DND-41 (cell line): ENCODE measurements at regions not wholly inside any gene's neighbourhood (a gene's known extent, or its start where the extent isn't known, plus 50 kb on each side); places are given as distances from the start of the nearest gene placed in this dataset.

Experiments used
- ATAC-seq: fragments of 200-7000 bp; cut with Tn5 transposase; 3 replicates; pipeline ENCODE4 v1.9.1; 2021; ENCODE audit warnings: low read depth; ENCODE audit not compliant: insufficient read depth
- DNase-seq: peaks from one replicate; pipeline ENCODE4 v3.0.0-alpha.2; 2020
- H2AFZ ChIP-seq: 2 replicates; pipeline ENCODE4 v1.6.0; 2012; ENCODE audit warnings: low read depth, low read length
- H3K27ac ChIP-seq: 2 replicates; pipeline ENCODE4 v1.5.1; 2012; ENCODE audit warnings: low read length, inconsistent platforms
- H3K27me3 ChIP-seq: fragments of 200-600 bp; sonication (generic); 2 replicates; pipeline ENCODE4 v1.6.0; 2012; ENCODE audit warnings: low read length, mild to moderate bottlenecking, inconsistent platforms; ENCODE audit not compliant: insufficient read depth, poor library complexity
- H3K36me3 ChIP-seq: 2 replicates; pipeline ENCODE4 v1.5.1; 2012; ENCODE audit warnings: low read length, inconsistent platforms; ENCODE audit not compliant: insufficient read depth
- H3K4me1 ChIP-seq: 2 replicates; pipeline ENCODE4 v1.5.1; 2012; ENCODE audit warnings: mild to moderate bottlenecking, low read length; ENCODE audit not compliant: insufficient read depth
- H3K4me2 ChIP-seq: 2 replicates; pipeline ENCODE4 v1.6.0; 2012; ENCODE audit warnings: mild to moderate bottlenecking, moderate library complexity, low read length, inconsistent platforms; ENCODE audit not compliant: insufficient read depth
- H3K4me3 ChIP-seq, 2 experiments: fragments of 200-600 bp in 1 of 2; shearing (Covaris generic) in 1 of 2; 2 replicates each; pipeline ENCODE4 v1.5.1; 2012 to 2016; ENCODE audit warnings: inconsistent platforms in 2 of 2, low read length in 2 of 2, mild to moderate bottlenecking in 2 of 2, low read depth in 1 of 2, moderate library complexity in 1 of 2
- H3K79me2 ChIP-seq: 2 replicates; pipeline ENCODE4 v1.6.0; 2012; ENCODE audit warnings: low read length, inconsistent platforms; ENCODE audit not compliant: insufficient read depth
- H3K9ac ChIP-seq: 2 replicates; pipeline ENCODE4 v1.6.0; 2012; ENCODE audit warnings: low read depth, mild to moderate bottlenecking, inconsistent platforms, low read length, moderate library complexity
- H3K9me3 ChIP-seq: 2 replicates; pipeline ENCODE4 v1.5.1; 2012; ENCODE audit warnings: low read length, moderate library complexity, mild to moderate bottlenecking, inconsistent platforms; ENCODE audit not compliant: insufficient read depth, severe bottlenecking
- H4K20me1 ChIP-seq: 2 replicates; pipeline ENCODE4 v1.6.0; 2012; ENCODE audit warnings: low read length; ENCODE audit not compliant: insufficient read depth
- CTCF ChIP-seq: IDR thresholded peaks from 2 replicates; pipeline ENCODE4 v1.5.1; 2012; ENCODE audit warnings: borderline replicate concordance, low read length, moderate library complexity, mild to moderate bottlenecking; ENCODE audit not compliant: poor library complexity, severe bottlenecking; ENCODE audit errors: extremely low read depth
- EZH2 ChIP-seq: IDR thresholded peaks from 3 replicates; pipeline ENCODE4 v1.6.1; 2012; ENCODE audit warnings: borderline replicate concordance, low read depth, mild to moderate bottlenecking, moderate library complexity, low read length, inconsistent platforms; ENCODE audit not compliant: severe bottlenecking

- TF ChIP-seq EZH2: no peak
- TF ChIP-seq CTCF: no peak
- Histone ChIP-seq H3K36me3 (no peaks in the 10 kb centered on the region), H3K4me2 (no peak overlapping the region), H3K27ac (no peak overlapping the region), H3K27me3 (no peaks in the 10 kb centered on the region), H2AFZ (no peak overlapping the region), H3K9me3 (no peaks in the 10 kb centered on the region), H3K9ac (no peak overlapping the region), H3K4me1 (no peaks in the 10 kb centered on the region), H4K20me1 (no peaks in the 10 kb centered on the region), H3K79me2 (no peaks in the 10 kb centered on the region), H3K4me3 (no peak overlapping the region)
- no peak for DNase-seq
- no peak for ATAC-seq
These were observed 399.6 kb upstream of the DSEL start for GRCh38 chr18:67916097-67916496.

- no peak overlapping the region for H3K4me2 ChIP-seq
These were observed 396.5 kb upstream of the DSEL start for GRCh38 chr18:67913040-67913439.

GRCh38 chr18:67901573-67901972 lies 385.1 kb upstream of the DSEL start:
- H3K4me2 ChIP-seq: no peak overlapping the region
- DNase-seq (no peak), ATAC-seq (no peak)
- H3K9ac ChIP-seq: no peak overlapping the region
- H3K27ac ChIP-seq: no peak overlapping the region
- H3K79me2 ChIP-seq: no peaks in the 10 kb centered on the region
- H4K20me1 ChIP-seq: no peaks in the 10 kb centered on the region
- H3K36me3 ChIP-seq: no peaks in the 10 kb centered on the region
- no peaks in the 10 kb centered on the region for H3K9me3 ChIP-seq
- no peak for TF ChIP-seq EZH2
- no peak for TF ChIP-seq CTCF
- no peak overlapping the region for H3K4me3 ChIP-seq
- no peak overlapping the region for H2AFZ ChIP-seq
- H3K27me3 ChIP-seq: no peaks in the 10 kb centered on the region
- no peaks in the 10 kb centered on the region for H3K4me1 ChIP-seq

More at GRCh38 chr18:67913040-67913439, 396.5 kb upstream of the DSEL start:
- H4K20me1 ChIP-seq: no peaks in the 10 kb centered on the region
- H3K79me2 ChIP-seq: no peaks in the 10 kb centered on the region
- DNase-seq: no peak
- no peaks in the 10 kb centered on the region for H3K27me3 ChIP-seq
- H3K36me3 ChIP-seq: no peaks in the 10 kb centered on the region
- no peaks in the 10 kb centered on the region for H3K4me1 ChIP-seq
- H2AFZ ChIP-seq: no peak overlapping the region
- no peak overlapping the region for H3K9ac ChIP-seq
- no peak for ATAC-seq
- no peak overlapping the region for H3K4me3 ChIP-seq
- no peak overlapping the region for H3K27ac ChIP-seq
- no peaks in the 10 kb centered on the region for H3K9me3 ChIP-seq
- TF ChIP-seq EZH2 (no peak), CTCF (no peak)

GRCh38 chr18:67896451-67896850 lies 379.9 kb upstream of the DSEL start:
- TF ChIP-seq EZH2 (no peak), CTCF (no peak)
- no peaks in the 10 kb centered on the region for H3K79me2 ChIP-seq
- H3K36me3 ChIP-seq: no peaks in the 10 kb centered on the region
- H3K27ac ChIP-seq: no peak overlapping the region
- no peaks in the 10 kb centered on the region for H3K4me1 ChIP-seq
- H4K20me1 ChIP-seq: no peaks in the 10 kb centered on the region
- H3K4me3 ChIP-seq: no peak overlapping the region
- ATAC-seq (no peak), DNase-seq (no peak)
- H3K27me3 ChIP-seq: no peaks in the 10 kb centered on the region
- H2AFZ ChIP-seq: no peak overlapping the region
- H3K9ac ChIP-seq: no peak overlapping the region
- H3K4me2 ChIP-seq: no peak overlapping the region
- H3K9me3 ChIP-seq: no peaks in the 10 kb centered on the region
